ENCODE measurements at regions not wholly inside any gene's neighbourhood (a gene's known extent, or its start where the extent isn't known, plus 50 kb on each side); places are given as distances from the start of the nearest gene placed in this dataset.

DNA sequence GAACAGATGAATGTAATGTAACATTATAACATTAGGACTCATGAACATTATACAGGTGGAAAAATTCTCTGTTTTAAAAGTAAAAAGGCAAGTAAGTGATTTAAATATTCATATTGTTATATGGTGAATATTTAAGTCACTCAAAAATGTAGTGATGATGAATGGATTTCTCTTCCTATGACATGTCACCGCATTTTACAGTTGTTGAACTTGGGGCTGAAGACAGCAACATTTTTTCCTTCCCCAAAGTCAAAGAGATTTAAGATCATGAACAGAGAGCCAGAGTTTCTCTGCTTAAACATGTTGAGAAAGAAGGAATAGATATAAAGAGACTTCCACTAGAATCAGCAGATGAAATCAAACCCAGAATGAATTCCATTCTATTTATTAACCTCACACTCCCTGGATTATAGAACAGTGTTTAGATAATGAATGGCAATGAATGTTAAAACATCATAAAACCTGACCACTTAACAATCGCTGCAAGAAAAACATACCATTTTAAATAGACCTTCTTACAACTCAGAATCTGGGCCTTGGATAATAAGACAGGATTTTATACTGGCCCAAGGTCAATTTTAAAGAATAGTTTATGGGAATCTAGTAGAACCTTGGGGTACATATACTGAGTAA lies 163.6 kb upstream of the SIX2 start:
- no peak for DNase-seq (ENCODE audit: low read depth in 2 of 2)
- TF ChIP-seq, protein P1, sequence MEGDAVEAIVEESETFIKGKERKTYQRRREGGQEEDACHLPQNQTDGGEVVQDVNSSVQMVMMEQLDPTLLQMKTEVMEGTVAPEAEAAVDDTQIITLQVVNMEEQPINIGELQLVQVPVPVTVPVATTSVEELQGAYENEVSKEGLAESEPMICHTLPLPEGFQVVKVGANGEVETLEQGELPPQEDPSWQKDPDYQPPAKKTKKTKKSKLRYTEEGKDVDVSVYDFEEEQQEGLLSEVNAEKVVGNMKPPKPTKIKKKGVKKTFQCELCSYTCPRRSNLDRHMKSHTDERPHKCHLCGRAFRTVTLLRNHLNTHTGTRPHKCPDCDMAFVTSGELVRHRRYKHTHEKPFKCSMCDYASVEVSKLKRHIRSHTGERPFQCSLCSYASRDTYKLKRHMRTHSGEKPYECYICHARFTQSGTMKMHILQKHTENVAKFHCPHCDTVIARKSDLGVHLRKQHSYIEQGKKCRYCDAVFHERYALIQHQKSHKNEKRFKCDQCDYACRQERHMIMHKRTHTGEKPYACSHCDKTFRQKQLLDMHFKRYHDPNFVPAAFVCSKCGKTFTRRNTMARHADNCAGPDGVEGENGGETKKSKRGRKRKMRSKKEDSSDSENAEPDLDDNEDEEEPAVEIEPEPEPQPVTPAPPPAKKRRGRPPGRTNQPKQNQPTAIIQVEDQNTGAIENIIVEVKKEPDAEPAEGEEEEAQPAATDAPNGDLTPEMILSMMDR (IDR thresholded peaks at IDR 0.05; ENCODE audit: low read depth, low read length), result no peak
- H3K4me3 ChIP-seq (replicated peaks in 1 of 2; ENCODE audit: low read depth in 2 of 2, low read length in 2 of 2), result no peak overlapping the region

DNA sequence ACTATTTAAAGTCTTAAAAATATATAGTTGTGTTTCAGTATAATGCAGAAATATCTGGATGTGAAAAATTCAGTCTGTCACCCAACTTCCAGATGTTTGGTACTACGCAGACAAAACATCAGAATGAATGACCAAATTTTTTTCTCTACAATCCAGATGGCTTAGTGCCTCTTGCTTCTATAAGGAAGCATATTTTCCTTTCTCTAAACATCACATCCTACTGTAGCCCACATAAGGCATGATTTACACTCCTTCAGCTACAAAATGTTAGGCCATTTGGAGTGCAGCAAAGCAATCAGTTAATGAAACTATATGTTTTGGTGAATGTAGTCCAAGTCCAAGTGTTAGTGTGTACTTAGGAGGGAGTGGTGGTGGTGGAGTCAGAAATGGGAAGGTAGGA lies 162.9 kb upstream of the SIX2 start:
- no peak overlapping the region for H3K4me3 ChIP-seq (replicated peaks in 1 of 2; ENCODE audit: low read depth in 2 of 2, low read length in 2 of 2)
- TF ChIP-seq, protein P1 (IDR thresholded peaks at IDR 0.05; ENCODE audit: low read depth, low read length), result no peak
- DNase-seq (ENCODE audit: low read depth in 2 of 2), result peak in 1 of 2 donors; percentile 19

DNA sequence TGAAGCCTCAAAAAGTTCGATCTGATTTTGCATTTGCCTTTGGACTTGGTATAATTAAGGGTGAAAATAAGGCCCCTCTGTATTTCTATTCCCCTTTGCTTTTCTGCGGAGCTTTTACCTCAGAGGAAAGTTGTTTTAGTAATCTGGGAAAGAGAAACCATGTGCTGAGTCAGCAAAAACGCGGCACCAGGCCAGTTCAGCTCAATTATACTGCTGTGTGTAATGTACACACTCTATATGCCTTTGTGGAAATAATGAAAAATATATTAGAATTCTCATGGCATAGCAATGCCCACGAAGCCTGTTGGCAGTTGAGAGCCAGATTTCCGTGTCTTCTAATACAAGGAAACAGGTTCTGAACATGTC lies 161.9 kb upstream of the SIX2 start:
- peak; percentile 50 to 56 for DNase-seq (ENCODE audit: low read depth in 2 of 2)
- no peak overlapping the region for H3K4me3 ChIP-seq (replicated peaks in 1 of 2; ENCODE audit: low read depth in 2 of 2, low read length in 2 of 2)
- TF ChIP-seq, protein P1 (IDR thresholded peaks at IDR 0.05; ENCODE audit: low read depth, low read length), result no peak

DNA sequence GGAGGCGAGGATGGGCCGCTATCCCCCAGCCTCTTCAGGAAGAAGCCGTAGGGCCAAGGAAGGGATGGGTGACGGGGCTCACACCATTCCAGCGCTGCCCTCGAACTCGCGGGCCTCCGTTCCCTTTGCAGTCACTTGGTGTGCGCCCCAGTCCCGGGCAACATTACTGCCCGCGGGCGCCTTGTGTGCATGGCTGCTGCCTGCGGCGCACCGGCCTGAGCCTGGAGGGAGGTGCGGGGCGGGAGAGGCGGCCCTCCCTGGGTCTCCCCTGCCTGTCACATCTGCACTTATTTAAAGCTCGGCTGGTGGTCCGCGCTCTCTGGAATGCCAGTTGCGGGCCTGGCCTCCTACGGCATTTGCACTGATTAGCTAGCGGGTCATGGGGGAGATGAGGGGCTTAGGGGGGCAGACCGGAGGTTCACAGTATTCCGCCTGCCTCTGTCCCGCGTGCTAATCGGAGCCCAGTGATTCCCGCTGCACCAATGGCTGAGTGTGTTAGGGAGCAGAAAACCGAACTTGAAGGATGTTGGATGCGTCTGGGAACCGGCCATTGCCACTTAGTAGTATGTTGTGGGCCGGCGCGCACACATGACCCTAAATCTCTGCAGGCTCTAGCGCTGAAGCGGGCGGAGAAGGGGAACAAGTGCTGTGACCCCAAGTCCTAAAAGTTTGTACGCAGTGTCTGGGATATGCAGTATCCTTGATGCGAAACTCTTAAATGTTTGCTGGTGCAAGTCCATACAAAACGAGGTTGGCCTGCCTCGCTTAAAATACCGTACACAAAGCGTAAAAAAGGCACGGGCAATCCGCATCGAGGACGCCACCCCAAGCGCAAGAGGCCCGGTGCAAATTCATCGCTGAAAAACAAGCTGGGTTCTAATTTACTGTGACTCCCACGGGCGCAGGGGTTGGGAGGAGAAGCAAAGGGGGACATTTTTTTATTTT lies 161.2 kb upstream of the SIX2 start:
- peak in 1 of 2 donors; percentile 39 for DNase-seq (ENCODE audit: low read depth in 2 of 2)
- peak overlapping the region; percentile 55 to 58 for H3K4me3 ChIP-seq (replicated peaks in 1 of 2; ENCODE audit: low read depth in 2 of 2, low read length in 2 of 2)
- TF ChIP-seq, protein P1 (IDR thresholded peaks at IDR 0.05; ENCODE audit: low read depth, low read length), result no peak

DNA sequence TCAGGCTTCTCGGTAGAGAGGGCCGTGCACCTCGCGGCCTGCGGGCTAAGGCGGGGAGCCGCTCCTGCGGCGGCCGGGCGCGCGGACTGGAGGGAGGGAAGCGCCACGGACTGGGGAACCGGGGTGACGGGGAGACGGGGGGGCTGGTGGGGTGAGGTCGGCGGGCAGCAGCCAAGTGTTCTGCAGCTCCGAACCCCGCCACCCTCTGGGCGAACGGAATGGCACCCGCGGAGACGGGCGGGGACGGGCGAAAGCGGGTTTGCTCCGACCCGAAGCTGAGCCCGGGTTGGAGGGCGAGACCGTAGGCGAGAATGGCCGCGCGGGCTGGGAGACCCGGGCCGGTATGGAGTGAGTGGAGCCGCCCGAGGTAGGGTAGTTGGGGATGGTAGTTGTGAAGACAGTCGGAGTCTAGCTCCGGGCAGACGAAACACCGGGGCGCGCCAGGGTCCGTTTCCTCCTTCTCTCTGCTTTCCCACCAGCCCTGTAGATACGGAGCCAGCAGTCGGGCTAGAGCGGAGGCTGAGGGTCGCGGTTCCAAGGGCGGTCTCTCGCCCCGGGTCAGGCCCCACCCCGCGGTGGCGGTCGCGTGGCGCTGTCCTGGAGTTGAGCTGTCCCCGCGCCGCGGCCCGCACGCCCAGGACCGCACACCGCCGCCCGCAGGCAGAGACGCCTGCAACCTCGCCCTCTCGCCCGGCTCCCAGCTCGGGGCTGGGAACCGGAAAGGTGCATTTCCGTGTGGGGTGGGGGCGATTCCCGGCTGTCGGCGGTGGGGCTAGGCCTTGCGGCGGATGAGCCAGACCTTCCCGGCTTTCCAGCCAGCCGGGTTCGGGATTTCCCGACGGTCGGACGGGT lies 160.3 kb upstream of the SIX2 start:
- peak; percentile 55 to 65 for DNase-seq (ENCODE audit: low read depth in 2 of 2)
- TF ChIP-seq, protein P1 (IDR thresholded peaks at IDR 0.05; ENCODE audit: low read depth, low read length), result no peak
- peak overlapping the region; percentile 55 to 58 for H3K4me3 ChIP-seq (replicated peaks in 1 of 2; ENCODE audit: low read depth in 2 of 2, low read length in 2 of 2)

DNA sequence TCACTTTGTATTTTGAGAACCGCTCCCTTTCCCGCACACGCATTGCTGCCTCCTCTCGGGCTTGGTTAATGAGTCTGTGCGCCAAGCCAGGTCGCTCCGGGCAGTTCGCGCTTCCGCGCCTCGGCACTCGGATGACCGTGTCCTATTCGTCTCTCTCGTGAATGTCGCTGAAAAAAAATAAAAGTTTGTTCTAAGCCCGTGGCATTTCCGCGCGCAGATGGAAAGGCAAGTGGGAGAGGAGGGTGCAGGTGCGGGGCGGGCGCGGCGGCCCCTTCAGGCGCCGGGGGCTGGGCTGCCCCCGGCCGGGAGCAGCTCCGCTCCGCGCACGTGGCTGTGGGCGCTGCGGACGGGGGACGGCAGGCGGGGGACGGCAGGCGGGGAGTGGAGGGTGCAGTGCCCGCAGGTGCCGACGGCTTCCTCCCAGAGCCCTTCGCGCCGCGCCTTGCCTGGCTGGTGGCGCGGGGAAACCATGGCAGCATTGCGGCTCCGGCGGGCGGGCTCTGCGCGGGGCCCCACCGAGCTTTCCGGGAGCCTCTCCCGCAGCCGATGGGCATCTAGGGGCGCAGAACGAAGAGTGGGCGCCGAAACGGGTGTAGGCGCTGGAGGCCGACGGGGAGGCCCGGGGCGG lies 159.6 kb upstream of the SIX2 start:
- TF ChIP-seq, protein P1 (IDR thresholded peaks at IDR 0.05; ENCODE audit: low read depth, low read length), result peak; percentile 3
- peak overlapping the region; percentile 55 to 58 for H3K4me3 ChIP-seq (replicated peaks in 1 of 2; ENCODE audit: low read depth in 2 of 2, low read length in 2 of 2)
- DNase-seq (ENCODE audit: low read depth in 2 of 2), result peak; percentile 49 to 51
